AG08396 (cell line): ENCODE measurements at regions not wholly inside any gene's neighbourhood (a gene's known extent, or its start where the extent isn't known, plus 50 kb on each side); places are given as distances from the start of the nearest gene placed in this dataset.
"Not testable (repeated sequence)": the region's sequence is repeated elsewhere in the genome, so short reads cannot be mapped to it uniquely, and the experiment has no call there.

Source experiments
- DNase-seq: peaks from one replicate; pipeline ENCODE4 v3.0.0; 2012; ENCODE audit warnings: low spot score, mixed read lengths

DNA sequence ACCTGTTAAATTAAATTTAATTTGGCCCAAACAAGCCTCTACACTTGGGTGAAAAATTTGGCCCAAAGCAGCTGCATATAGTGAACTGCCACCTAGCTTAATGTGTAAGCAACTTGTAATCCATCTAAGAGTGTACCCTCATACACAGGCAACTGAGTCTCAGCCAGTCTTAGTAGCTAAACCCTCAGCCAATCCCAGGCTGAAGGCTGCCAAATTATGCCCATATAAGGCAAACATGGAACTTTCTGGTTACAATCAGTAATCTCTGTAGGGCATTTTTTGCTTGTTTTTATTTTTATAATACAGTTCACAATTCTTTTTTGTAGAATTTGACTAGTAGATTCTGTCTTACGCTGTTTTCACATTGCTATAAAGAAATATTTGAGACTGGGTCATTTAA lies 958.7 kb downstream of the FSCB start:
- DNase-seq: no peak

- DNase-seq: not testable (repeated sequence)
These were observed 959.5 kb downstream of the FSCB start for GRCh38 chr14:43547596-43547995.

- DNase-seq: no peak
These were observed 965.7 kb downstream of the FSCB start for GRCh38 chr14:43541356-43541755.

DNA sequence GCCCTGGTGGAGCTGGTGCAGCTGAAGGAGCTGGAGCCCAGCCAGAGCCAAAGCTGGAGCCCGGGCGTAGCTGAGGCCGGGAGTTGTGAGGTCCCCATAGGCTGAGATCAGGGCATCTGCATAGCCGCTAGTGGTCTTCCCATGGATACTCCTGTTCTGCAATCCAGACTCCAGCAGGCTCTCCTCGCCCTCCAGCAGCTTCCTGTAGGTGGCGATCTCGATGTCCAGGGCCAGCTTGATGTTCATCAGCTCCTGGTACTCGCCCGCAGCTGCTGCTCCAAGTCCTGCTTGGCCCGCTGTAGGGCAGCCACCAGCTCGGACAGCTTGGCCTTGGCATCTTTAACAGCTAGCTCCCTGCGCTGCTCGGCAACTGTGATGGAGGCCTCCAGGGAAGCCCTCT lies 966.1 kb downstream of the FSCB start:
- no peak for DNase-seq

DNA sequence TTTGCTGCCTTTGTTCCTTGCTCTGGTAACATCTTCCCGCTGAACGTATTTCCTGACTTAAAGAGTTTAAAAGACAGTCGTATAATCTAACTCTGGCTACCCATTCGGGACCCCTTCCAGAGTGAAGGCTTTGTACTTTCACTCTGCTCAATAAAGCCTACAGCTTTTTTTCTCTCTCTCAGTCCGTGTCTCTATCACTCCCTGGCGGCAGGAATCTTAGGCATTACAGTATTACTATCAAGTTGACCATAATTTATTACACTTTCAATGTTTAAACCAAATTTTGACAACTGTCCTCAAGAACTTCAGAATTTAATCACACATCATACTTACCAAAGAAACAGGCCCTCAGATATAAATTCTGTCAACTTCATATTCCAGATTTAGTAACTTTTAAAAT lies 967.9 kb downstream of the FSCB start:
- DNase-seq: no peak

DNA sequence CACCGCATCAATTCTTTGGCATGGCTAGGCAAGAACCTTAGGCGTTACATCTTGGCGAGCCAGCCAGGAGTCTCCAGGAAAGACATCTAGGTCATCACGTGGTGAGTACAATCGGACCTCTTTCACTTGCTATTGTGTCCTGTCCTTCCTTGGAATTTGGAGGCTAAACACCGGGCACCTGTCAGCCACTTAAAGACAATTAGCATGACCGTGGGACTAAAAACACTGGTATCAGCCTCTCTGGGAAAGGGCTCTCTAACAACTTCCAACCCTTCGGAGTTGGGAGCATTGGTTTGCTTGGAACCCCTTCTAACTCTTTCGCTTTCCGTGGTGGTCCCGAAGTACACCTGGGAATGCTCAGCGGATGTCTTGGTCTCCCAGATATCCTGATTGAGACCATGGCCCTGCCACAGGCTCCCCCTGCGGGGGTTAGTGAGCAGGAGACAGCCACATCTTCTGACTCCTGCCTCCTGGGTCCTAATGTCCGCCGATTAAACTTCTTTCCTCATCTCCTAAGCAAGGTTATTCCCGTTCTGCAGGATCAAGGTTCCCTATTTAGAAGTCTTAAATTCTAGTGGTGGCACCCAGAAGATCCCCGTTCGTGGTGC lies 971.7 kb downstream of the FSCB start:
- no peak for DNase-seq

- DNase-seq: no peak
These were observed 974.2 kb downstream of the FSCB start for GRCh38 chr14:43532825-43533416.

DNA sequence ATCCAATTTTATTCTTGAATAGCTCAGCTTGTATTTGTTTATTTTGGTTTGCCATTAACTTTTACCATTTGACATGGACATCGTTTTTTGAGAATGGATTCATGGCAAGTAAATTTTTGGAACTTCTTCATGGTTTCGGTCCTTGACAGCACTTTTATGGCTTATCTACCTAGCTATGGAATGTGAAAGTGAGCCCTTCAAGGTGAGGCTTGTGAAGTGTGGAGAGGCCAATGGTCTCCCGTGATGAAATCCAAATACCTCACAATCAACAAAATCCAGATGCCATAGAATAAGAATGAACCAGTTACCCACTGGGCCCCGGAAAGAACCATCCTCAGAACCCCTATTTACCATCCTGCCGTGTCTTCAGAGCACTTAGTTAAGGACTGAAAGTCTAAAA lies 978.8 kb downstream of the FSCB start:
- DNase-seq: no peak

GRCh38 chr14:43525658-43526057 lies 981.4 kb downstream of the FSCB start:
- DNase-seq: no peak

- DNase-seq: no peak
These were observed 984.2 kb downstream of the FSCB start for GRCh38 chr14:43522901-43523300.

DNA sequence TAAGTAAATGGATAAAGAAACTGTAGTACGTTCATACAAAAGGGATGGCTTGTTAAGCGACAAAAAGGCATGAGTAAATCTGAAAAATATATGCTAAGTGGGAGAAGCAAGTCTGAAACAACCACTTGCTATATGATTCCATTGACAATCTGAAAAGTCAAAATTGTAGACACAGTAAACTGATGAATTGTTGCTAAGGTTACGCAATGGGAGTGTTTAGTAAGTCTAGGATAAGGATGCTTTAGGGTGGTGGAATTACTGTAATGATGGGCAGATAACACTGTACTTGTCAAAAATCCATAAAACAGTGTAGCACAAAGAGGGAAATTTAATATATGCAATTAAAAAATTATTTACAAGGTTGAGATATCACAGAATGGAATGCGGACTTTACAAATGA lies 984.9 kb downstream of the FSCB start:
- DNase-seq: no peak

GRCh38 chr14:43503508-43503907 lies 1003.6 kb downstream of the FSCB start:
- no peak for DNase-seq

DNA sequence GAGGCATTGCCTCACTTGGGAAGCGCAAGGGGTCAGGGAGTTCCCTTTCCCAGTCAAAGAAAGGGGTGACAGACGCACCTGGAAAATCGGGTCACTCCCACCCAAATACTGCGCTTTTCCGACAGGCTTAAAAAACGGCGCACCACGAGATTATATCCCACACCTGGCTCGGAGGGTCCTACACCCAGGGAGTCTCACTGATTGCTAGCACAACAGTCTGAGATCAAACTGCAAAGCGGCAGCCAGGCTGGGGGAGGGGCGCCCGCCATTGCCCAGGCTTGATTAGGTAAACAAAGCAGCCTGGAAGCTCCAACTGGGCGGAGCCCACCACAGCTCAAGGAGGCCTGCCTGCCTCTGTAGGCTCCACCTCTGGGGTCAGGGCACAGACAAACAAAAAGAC lies 1014.7 kb downstream of the FSCB start:
- DNase-seq: not testable (repeated sequence)

DNA sequence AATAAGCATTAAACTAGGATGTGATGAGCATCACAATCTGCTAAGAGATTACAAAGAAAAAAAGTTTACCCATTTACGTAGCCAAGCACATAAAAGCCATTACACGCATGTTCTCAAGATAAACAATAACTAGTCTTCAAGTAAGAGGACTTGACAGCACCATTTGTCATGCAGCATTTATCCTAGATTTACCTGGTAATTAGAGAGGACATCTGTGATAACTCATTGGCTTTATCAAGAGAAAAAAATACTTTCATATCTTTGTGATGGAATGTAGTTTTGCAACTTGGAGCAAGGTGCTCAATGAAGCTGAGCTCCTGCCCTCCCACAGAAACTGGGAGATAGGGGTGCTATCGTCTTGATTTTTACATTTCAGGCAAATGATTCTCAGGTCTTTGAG lies 1023.7 kb downstream of the FSCB start:
- DNase-seq: no peak

- no peak for DNase-seq
These were observed 1025.2 kb downstream of the FSCB start for GRCh38 chr14:43481864-43482263.

DNA sequence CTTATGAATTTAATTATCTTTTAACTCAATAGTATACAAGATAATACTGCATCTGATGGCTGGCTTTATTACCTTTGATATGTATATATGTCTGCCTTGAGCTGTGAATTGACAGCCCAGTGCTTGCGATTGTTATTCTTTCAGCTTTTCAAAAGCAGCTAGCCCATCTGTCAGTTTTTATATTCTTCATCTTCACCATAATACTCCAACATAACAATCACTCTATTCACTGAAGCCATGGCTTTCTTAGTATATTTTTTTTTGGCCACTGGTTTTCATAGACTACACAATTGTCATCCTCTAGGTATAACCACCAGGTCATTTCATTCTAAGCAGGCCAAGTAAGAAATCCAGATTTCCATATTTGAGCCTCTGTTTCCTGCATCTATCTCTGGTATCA lies 1026.1 kb downstream of the FSCB start:
- no peak for DNase-seq

DNA sequence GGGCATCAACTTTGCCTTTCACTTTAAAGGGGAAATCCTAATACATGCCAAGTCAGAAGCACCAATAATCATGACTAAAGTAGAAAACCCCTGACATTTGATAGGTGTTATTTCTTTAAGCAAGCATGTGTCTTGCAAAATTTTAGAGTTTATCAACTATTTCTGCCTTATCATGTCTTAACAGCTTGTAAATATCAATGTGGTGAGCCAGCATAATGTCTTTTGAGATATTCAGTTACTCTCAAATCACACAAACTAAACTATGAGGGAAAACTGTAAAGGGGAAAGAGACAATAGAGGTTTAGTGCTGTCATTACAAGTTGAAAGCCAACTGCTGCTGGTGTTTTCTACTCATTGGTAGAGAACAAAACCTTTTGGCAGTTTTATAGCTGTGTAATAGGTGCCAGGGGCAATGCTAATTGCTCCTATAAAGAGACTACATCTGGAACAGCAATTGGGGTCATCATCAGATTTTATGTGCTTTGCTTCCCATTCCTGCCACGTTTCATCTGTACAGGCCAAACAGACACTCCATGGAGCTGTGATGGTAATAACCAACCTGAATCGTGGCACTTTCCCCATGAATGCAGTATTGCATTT lies 1027.4 kb downstream of the FSCB start:
- no peak for DNase-seq

GRCh38 chr14:43476822-43477221 lies 1030.3 kb downstream of the FSCB start:
- DNase-seq: no peak

DNA sequence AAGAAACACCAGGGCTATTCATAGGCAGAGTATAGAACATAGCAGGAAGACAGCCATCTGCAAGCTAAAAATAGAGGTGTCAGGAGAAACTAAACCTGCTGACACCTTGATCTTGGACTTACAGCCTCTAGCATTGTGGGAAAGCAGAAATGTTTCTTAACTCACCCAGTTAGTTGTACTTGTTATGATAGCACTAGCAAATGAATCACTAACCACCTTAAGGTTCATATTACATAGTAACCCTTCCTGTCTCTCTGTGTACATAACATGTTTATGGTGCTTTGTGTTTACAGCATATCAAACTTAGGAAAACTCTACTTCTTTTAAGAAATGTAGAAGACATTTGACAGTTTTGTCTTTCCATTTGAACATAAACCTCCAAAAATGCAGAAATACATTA lies 1031.3 kb downstream of the FSCB start:
- no peak for DNase-seq

GRCh38 chr14:43471595-43471994 lies 1035.5 kb downstream of the FSCB start:
- DNase-seq: no peak

DNA sequence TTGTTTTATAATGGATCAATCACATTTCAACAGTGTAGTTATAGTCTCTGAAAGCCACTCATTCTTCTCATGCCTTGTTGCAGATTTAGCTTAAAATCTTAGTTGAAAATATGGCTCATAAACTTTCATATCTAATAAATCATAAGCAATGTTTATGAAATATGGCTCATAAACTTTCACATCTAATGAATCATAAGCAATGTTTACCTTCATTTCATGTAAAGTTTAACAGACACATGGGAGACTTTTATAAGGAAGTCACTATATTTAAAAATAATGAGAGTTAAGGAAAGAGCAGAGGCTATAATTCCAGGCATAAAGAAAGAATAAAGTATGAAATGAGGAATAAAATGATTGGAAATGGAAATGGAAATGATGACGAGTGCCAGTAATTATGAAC lies 1042.1 kb downstream of the FSCB start:
- no peak for DNase-seq

GRCh38 chr14:43449291-43449690 lies 1057.8 kb downstream of the FSCB start:
- DNase-seq: no peak

DNA sequence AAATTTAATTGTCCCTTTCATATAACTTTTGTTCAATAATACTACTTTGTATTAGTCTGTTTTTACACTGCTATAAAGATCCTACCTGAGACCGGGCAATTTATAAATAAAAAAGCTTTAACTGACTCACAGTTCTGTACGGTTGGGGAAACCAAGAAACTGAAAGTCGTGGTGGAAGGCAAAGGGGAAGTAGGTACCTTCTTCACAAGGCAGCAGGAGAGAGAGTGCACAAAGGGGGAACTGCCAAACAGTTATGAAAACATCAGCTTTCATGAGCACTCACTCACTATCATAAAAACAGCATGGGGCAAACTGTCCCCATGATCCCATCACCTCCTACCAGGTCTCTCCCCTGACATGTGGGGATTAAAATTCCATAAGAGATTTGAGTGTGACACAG lies 1069.0 kb downstream of the FSCB start:
- DNase-seq: no peak

GRCh38 chr14:43418324-43418723 lies 1088.8 kb downstream of the FSCB start:
- no peak for DNase-seq
